ENCODE measurements at regions not wholly inside any gene's neighbourhood (a gene's known extent, or its start where the extent isn't known, plus 50 kb on each side); places are given as distances from the start of the nearest gene placed in this dataset.

GRCh38 chr17:79414063-79414792 is 196.6 kb downstream of the RBFOX3 start:
- H3K27me3 ChIP-seq (replicated peaks; ENCODE audit: control insufficient read depth, insufficient read depth, low read length, poor library complexity, severe bottlenecking): peaks cover 7% of the 10 kb centered on the region
- no peaks in the 10 kb centered on the region for H3K4me1 ChIP-seq (ENCODE audit: control insufficient read depth, insufficient read depth, low read length, poor library complexity, severe bottlenecking)
- no peak for DNase-seq
- no peaks in the 10 kb centered on the region for H3K36me3 ChIP-seq (ENCODE audit: control insufficient read depth, insufficient read depth, low read length)
- H3K4me3 ChIP-seq (ENCODE audit: insufficient read depth, low read depth, low read length, poor library complexity, severe bottlenecking): no peak overlapping the region
- H3K9me3 ChIP-seq (ENCODE audit: control insufficient read depth, low read length): no peaks in the 10 kb centered on the region
- H3K27ac ChIP-seq (ENCODE audit: insufficient read depth, low read length, poor library complexity, severe bottlenecking): no peak overlapping the region

GRCh38 chr17:79413611-79414010 is 197.2 kb downstream of the RBFOX3 start:
- no peaks in the 10 kb centered on the region for H3K9me3 ChIP-seq (ENCODE audit: control insufficient read depth, low read length)
- H3K27ac ChIP-seq (ENCODE audit: insufficient read depth, low read length, poor library complexity, severe bottlenecking): no peak overlapping the region
- no peak overlapping the region for H3K4me3 ChIP-seq (ENCODE audit: insufficient read depth, low read depth, low read length, poor library complexity, severe bottlenecking)
- no peaks in the 10 kb centered on the region for H3K4me1 ChIP-seq (ENCODE audit: control insufficient read depth, insufficient read depth, low read length, poor library complexity, severe bottlenecking)
- no peaks in the 10 kb centered on the region for H3K36me3 ChIP-seq (ENCODE audit: control insufficient read depth, insufficient read depth, low read length)
- H3K27me3 ChIP-seq (replicated peaks; ENCODE audit: control insufficient read depth, insufficient read depth, low read length, poor library complexity, severe bottlenecking): peaks cover 7% of the 10 kb centered on the region
- DNase-seq: no peak

GRCh38 chr17:79412886-79413390 is 197.9 kb downstream of the RBFOX3 start:
- no peaks in the 10 kb centered on the region for H3K4me1 ChIP-seq (ENCODE audit: control insufficient read depth, insufficient read depth, low read length, poor library complexity, severe bottlenecking)

GRCh38 chr17:79412110-79412509 is 198.7 kb downstream of the RBFOX3 start:
- DNase-seq: no peak
- Histone ChIP-seq H3K4me3 (ENCODE audit: insufficient read depth, low read depth, low read length, poor library complexity, severe bottlenecking) (no peak overlapping the region), H3K36me3 (ENCODE audit: control insufficient read depth, insufficient read depth, low read length) (no peaks in the 10 kb centered on the region), H3K4me1 (ENCODE audit: control insufficient read depth, insufficient read depth, low read length, poor library complexity, severe bottlenecking) (no peaks in the 10 kb centered on the region), H3K9me3 (ENCODE audit: control insufficient read depth, low read length) (no peaks in the 10 kb centered on the region), H3K27me3 (replicated peaks; ENCODE audit: control insufficient read depth, insufficient read depth, low read length, poor library complexity, severe bottlenecking) (peaks cover 7% of the 10 kb centered on the region), H3K27ac (ENCODE audit: insufficient read depth, low read length, poor library complexity, severe bottlenecking) (no peak overlapping the region)

More at GRCh38 chr17:79412886-79413390, 197.9 kb downstream of the RBFOX3 start:
- no peaks in the 10 kb centered on the region for H3K9me3 ChIP-seq (ENCODE audit: control insufficient read depth, low read length)
- peaks cover 7% of the 10 kb centered on the region for H3K27me3 ChIP-seq (replicated peaks; ENCODE audit: control insufficient read depth, insufficient read depth, low read length, poor library complexity, severe bottlenecking)
- no peak overlapping the region for H3K4me3 ChIP-seq (ENCODE audit: insufficient read depth, low read depth, low read length, poor library complexity, severe bottlenecking)
- no peaks in the 10 kb centered on the region for H3K36me3 ChIP-seq (ENCODE audit: control insufficient read depth, insufficient read depth, low read length)
- H3K27ac ChIP-seq (ENCODE audit: insufficient read depth, low read length, poor library complexity, severe bottlenecking): no peak overlapping the region
- DNase-seq: no peak

- Histone ChIP-seq H3K27ac (ENCODE audit: insufficient read depth, low read length, poor library complexity, severe bottlenecking) (no peak overlapping the region), H3K4me1 (ENCODE audit: control insufficient read depth, insufficient read depth, low read length, poor library complexity, severe bottlenecking) (no peaks in the 10 kb centered on the region), H3K4me3 (ENCODE audit: insufficient read depth, low read depth, low read length, poor library complexity, severe bottlenecking) (no peak overlapping the region), H3K36me3 (ENCODE audit: control insufficient read depth, insufficient read depth, low read length) (no peaks in the 10 kb centered on the region), H3K9me3 (ENCODE audit: control insufficient read depth, low read length) (no peaks in the 10 kb centered on the region), H3K27me3 (replicated peaks; ENCODE audit: control insufficient read depth, insufficient read depth, low read length, poor library complexity, severe bottlenecking) (peaks cover 7% of the 10 kb centered on the region)
- no peak for DNase-seq
Observed at GRCh38 chr17:79411419-79411818, 199.4 kb downstream of the RBFOX3 start.

GRCh38 chr17:79410681-79411080 is 200.2 kb downstream of the RBFOX3 start:
- no peaks in the 10 kb centered on the region for H3K36me3 ChIP-seq (ENCODE audit: control insufficient read depth, insufficient read depth, low read length)
- no peak overlapping the region for H3K27ac ChIP-seq (ENCODE audit: insufficient read depth, low read length, poor library complexity, severe bottlenecking)
- H3K27me3 ChIP-seq (replicated peaks; ENCODE audit: control insufficient read depth, insufficient read depth, low read length, poor library complexity, severe bottlenecking): peaks cover 7% of the 10 kb centered on the region
- no peaks in the 10 kb centered on the region for H3K4me1 ChIP-seq (ENCODE audit: control insufficient read depth, insufficient read depth, low read length, poor library complexity, severe bottlenecking)
- no peak overlapping the region for H3K4me3 ChIP-seq (ENCODE audit: insufficient read depth, low read depth, low read length, poor library complexity, severe bottlenecking)
- H3K9me3 ChIP-seq (ENCODE audit: control insufficient read depth, low read length): no peaks in the 10 kb centered on the region
- DNase-seq: no peak

- DNase-seq: no peak
- Histone ChIP-seq H3K27ac (ENCODE audit: insufficient read depth, low read length, poor library complexity, severe bottlenecking) (no peak overlapping the region), H3K4me1 (ENCODE audit: control insufficient read depth, insufficient read depth, low read length, poor library complexity, severe bottlenecking) (no peaks in the 10 kb centered on the region), H3K9me3 (ENCODE audit: control insufficient read depth, low read length) (no peaks in the 10 kb centered on the region), H3K36me3 (ENCODE audit: control insufficient read depth, insufficient read depth, low read length) (no peaks in the 10 kb centered on the region), H3K4me3 (ENCODE audit: insufficient read depth, low read depth, low read length, poor library complexity, severe bottlenecking) (no peak overlapping the region), H3K27me3 (replicated peaks; ENCODE audit: control insufficient read depth, insufficient read depth, low read length, poor library complexity, severe bottlenecking) (no peaks in the 10 kb centered on the region)
Observed at GRCh38 chr17:79408251-79408650, 202.6 kb downstream of the RBFOX3 start.

GRCh38 chr17:79407385-79407784 is 203.5 kb downstream of the RBFOX3 start:
- Histone ChIP-seq H3K9me3 (ENCODE audit: control insufficient read depth, low read length) (no peaks in the 10 kb centered on the region), H3K36me3 (ENCODE audit: control insufficient read depth, insufficient read depth, low read length) (no peaks in the 10 kb centered on the region), H3K27me3 (replicated peaks; ENCODE audit: control insufficient read depth, insufficient read depth, low read length, poor library complexity, severe bottlenecking) (no peaks in the 10 kb centered on the region), H3K4me1 (ENCODE audit: control insufficient read depth, insufficient read depth, low read length, poor library complexity, severe bottlenecking) (no peaks in the 10 kb centered on the region), H3K27ac (ENCODE audit: insufficient read depth, low read length, poor library complexity, severe bottlenecking) (no peak overlapping the region), H3K4me3 (ENCODE audit: insufficient read depth, low read depth, low read length, poor library complexity, severe bottlenecking) (no peak overlapping the region)
- DNase-seq: no peak

- Histone ChIP-seq H3K27ac (ENCODE audit: insufficient read depth, low read length, poor library complexity, severe bottlenecking) (no peak overlapping the region), H3K4me1 (ENCODE audit: control insufficient read depth, insufficient read depth, low read length, poor library complexity, severe bottlenecking) (peaks cover 2% of the 10 kb centered on the region), H3K4me3 (ENCODE audit: insufficient read depth, low read depth, low read length, poor library complexity, severe bottlenecking) (no peak overlapping the region), H3K36me3 (ENCODE audit: control insufficient read depth, insufficient read depth, low read length) (no peaks in the 10 kb centered on the region), H3K27me3 (replicated peaks; ENCODE audit: control insufficient read depth, insufficient read depth, low read length, poor library complexity, severe bottlenecking) (no peaks in the 10 kb centered on the region), H3K9me3 (ENCODE audit: control insufficient read depth, low read length) (no peaks in the 10 kb centered on the region)
- DNase-seq: no peak
Observed at GRCh38 chr17:79406316-79406715, 204.5 kb downstream of the RBFOX3 start.

GRCh38 chr17:79405823-79406222 is 205.0 kb downstream of the RBFOX3 start:
- H3K4me3 ChIP-seq (ENCODE audit: insufficient read depth, low read depth, low read length, poor library complexity, severe bottlenecking): no peak overlapping the region
- peaks cover 3% of the 10 kb centered on the region for H3K27me3 ChIP-seq (replicated peaks; ENCODE audit: control insufficient read depth, insufficient read depth, low read length, poor library complexity, severe bottlenecking)
- H3K27ac ChIP-seq (ENCODE audit: insufficient read depth, low read length, poor library complexity, severe bottlenecking): no peak overlapping the region
- no peak for DNase-seq
- peaks cover 7% of the 10 kb centered on the region for H3K4me1 ChIP-seq (ENCODE audit: control insufficient read depth, insufficient read depth, low read length, poor library complexity, severe bottlenecking)
- no peaks in the 10 kb centered on the region for H3K36me3 ChIP-seq (ENCODE audit: control insufficient read depth, insufficient read depth, low read length)
- no peaks in the 10 kb centered on the region for H3K9me3 ChIP-seq (ENCODE audit: control insufficient read depth, low read length)
